NT2/D1 (cell line): ENCODE measurements at regions not wholly inside any gene's neighbourhood (a gene's known extent, or its start where the extent isn't known, plus 50 kb on each side); places are given as distances from the start of the nearest gene placed in this dataset.

Experiments used
- SUZ12 ChIP-seq: IDR thresholded peaks from 2 replicates; pipeline ENCODE4 v1.6.1; 2011; ENCODE audit not compliant: insufficient read length, insufficient read depth; ENCODE audit errors: extremely low read depth
- ZNF274 ChIP-seq: IDR thresholded peaks from 2 replicates; pipeline ENCODE4 v1.6.1; 2011; ENCODE audit warnings: mild to moderate bottlenecking, low read depth, low read length

DNA sequence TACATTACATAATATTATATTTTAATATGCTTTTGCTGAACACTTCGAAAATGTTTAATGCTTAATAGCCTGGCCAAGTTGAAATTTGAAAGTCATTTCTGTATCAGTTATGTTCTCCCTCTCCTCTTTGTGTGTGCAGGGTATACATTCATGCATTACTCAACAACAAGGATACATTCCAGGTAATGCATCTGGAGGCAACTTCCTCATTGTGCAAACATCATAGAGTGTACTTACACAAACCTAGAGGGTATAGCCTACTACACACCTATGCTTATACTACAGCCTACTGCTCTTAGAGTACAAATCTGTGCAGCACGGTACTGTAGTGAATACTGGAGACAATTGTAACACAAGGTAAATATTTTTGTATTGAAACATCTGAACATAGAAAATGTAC lies 407.3 kb downstream of the MRPL39 start:
- TF ChIP-seq SUZ12 = no peak
- TF ChIP-seq ZNF274 = no peak
